Ovary (tissue), 7 donors: ENCODE measurements at regions not wholly inside any gene's neighbourhood (a gene's known extent, or its start where the extent isn't known, plus 50 kb on each side); places are given as distances from the start of the nearest gene placed in this dataset.

Experiments used
- DNase-seq, 5 donors: peaks; one replicate each; pipeline ENCODE4 v3.0.0-alpha.2; 2019 to 2020
- H3K27ac ChIP-seq, 2 donors: fragments of 200-600 bp; one replicate each; pipeline versions ENCODE4 v1.5.1 to v1.8.0; 2019 to 2022
- H3K27me3 ChIP-seq: fragments of 200-600 bp; one replicate; pipeline ENCODE4 v1.8.0; 2022
- H3K36me3 ChIP-seq: fragments of 200-600 bp; sonication (generic); one replicate; pipeline ENCODE4 v1.5.1; 2019
- H3K4me1 ChIP-seq: one replicate; pipeline ENCODE4 v1.8.1; 2013; ENCODE audit warnings: mild to moderate bottlenecking, moderate library complexity; ENCODE audit not compliant: insufficient read depth
- H3K4me3 ChIP-seq: fragments of 200-600 bp; sonication (generic); one replicate; pipeline ENCODE4 v1.5.1; 2017
- H3K9me3 ChIP-seq, 2 donors: fragments of 200-600 bp in 1 of 2; sonication (generic) in 1 of 2; one replicate each; pipeline versions ENCODE4 v1.5.1 to v1.8.1; 2013 to 2019; ENCODE audit warnings: mild to moderate bottlenecking in 1 of 2, moderate library complexity in 1 of 2
- EP300 ChIP-seq: sonication (generic); formaldehyde crosslinking; IDR thresholded peaks from one replicate; pipeline ENCODE4 v1.6.1; 2017; ENCODE audit warnings: antibody characterized with exemption
- POLR2A ChIP-seq: fragments of 450-650 bp; IDR thresholded peaks from one replicate; pipeline ENCODE4 v1.6.1; 2017; ENCODE audit warnings: antibody characterized with exemption, mild to moderate bottlenecking, moderate library complexity
- WGBS, 3 donors: extraction: QIAGEN DNeasy Blood & Tissue Kit in 1 of 3; methylation state at CpG; one replicate each; pipeline versions ENCODE4 v1.1.5 to v1.1.7; 2013 to 2017; 5-methylcytosine and 5-hydroxymethylcytosine counted together
- intact Hi-C, 4 donors: fragments of 100-400 bp; cut with DNase I; formaldehyde crosslinking; loops; one replicate each; pipeline versions ENCODE4 v1.11.0 to v1.15.1; 2022 to 2023
- TF ChIP-seq, protein P1 (sequence below), 3 donors: fragments of 450-650 bp in 2 of 3; fragments of 200-600 bp in 1 of 3; IDR thresholded peaks; one replicate each; pipeline versions ENCODE4 v1.5.1 to v1.8.0; 2016 to 2022; ENCODE audit warnings: antibody characterized with exemption in 3 of 3, mild to moderate bottlenecking in 1 of 3
- donor health status: DM: no; HTN: no; CAD: no; lungs with moderate emphysema.
- donor health status: DM: no; HTN: no; CAD: no.
- donor health status: Bipolar disorder and iron deficiency.
- donor health status: DM: no; HTN: no; CAD: no.
- donor health status: DM: yes; HTN: yes; CAD: no.

DNA sequence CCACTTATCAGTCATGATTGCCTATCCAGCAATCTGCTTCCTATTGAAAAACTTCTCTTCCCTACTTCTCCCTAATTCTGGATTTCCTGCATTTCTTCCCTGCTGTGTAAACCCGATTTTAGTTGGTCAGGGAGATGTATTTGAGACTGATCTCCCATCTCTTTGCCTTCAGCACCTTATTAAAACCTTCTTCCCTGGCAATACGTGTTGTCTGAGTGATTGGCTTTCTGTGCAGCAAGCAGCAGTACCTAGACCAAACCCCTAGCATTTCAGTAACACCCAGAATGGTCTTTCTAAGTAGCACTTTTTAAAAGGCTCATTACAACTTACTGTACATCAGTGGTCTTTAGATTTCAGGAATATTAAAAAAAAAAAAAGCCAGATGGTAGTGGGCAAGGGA lies 99.1 kb upstream of the PDE10A start:
- TF ChIP-seq POLR2A, result no peak
- TF ChIP-seq, protein P1, sequence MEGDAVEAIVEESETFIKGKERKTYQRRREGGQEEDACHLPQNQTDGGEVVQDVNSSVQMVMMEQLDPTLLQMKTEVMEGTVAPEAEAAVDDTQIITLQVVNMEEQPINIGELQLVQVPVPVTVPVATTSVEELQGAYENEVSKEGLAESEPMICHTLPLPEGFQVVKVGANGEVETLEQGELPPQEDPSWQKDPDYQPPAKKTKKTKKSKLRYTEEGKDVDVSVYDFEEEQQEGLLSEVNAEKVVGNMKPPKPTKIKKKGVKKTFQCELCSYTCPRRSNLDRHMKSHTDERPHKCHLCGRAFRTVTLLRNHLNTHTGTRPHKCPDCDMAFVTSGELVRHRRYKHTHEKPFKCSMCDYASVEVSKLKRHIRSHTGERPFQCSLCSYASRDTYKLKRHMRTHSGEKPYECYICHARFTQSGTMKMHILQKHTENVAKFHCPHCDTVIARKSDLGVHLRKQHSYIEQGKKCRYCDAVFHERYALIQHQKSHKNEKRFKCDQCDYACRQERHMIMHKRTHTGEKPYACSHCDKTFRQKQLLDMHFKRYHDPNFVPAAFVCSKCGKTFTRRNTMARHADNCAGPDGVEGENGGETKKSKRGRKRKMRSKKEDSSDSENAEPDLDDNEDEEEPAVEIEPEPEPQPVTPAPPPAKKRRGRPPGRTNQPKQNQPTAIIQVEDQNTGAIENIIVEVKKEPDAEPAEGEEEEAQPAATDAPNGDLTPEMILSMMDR (IDR thresholded peaks at IDR 0.05), result no peak
- TF ChIP-seq EP300, result no peak
- Histone ChIP-seq H3K4me1 (no peaks in the 10 kb centered on the region), H3K4me3 (no peak overlapping the region), H3K27ac (no peak overlapping the region), H3K9me3 (peaks cover 0 to 4% of the 10 kb centered on the region in 2 donors), H3K36me3 (no peaks in the 10 kb centered on the region), H3K27me3 (no peaks in the 10 kb centered on the region)
- WGBS, 3 donors, result 76 to 92% (median 88%) methylated on average over 2 of the region's 2 CpGs
- intact Hi-C loops, result no loop called here
- DNase-seq, result no peak

DNA sequence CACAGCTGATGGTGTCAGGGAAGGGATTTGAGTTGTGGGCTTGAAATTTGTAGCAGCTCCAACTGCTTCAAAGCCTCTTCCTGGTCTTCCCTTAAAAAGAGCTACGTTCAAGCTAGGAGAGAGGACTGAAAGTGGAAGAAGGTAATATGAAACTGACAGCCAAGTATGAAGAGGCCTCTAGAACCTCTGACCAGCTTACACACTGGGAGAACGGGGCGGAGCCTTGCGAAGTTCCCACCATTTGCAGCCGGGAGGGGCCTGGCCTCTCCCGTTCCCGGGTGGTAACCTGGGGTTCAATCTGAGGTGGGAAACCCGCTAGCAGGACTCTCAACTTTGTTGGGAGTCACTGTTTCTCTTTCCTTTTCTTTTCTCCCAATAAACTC lies 97.8 kb upstream of the PDE10A start:
- no peaks in the 10 kb centered on the region for H3K27me3 ChIP-seq
- H3K27ac ChIP-seq, result no peak overlapping the region
- TF ChIP-seq, protein P1 (IDR thresholded peaks at IDR 0.05), result no peak
- TF ChIP-seq EP300 (no peak), POLR2A (no peak)
- WGBS, 3 donors, result 85 to 92% (median 89%) methylated on average over 8 of the region's 8 CpGs
- no peaks in the 10 kb centered on the region for H3K4me1 ChIP-seq
- intact Hi-C loops, result no loop called here
- peaks cover 0 to 4% of the 10 kb centered on the region in 2 donors for H3K9me3 ChIP-seq
- DNase-seq, result no peak
- no peak overlapping the region for H3K4me3 ChIP-seq
- H3K36me3 ChIP-seq, result no peaks in the 10 kb centered on the region

DNA sequence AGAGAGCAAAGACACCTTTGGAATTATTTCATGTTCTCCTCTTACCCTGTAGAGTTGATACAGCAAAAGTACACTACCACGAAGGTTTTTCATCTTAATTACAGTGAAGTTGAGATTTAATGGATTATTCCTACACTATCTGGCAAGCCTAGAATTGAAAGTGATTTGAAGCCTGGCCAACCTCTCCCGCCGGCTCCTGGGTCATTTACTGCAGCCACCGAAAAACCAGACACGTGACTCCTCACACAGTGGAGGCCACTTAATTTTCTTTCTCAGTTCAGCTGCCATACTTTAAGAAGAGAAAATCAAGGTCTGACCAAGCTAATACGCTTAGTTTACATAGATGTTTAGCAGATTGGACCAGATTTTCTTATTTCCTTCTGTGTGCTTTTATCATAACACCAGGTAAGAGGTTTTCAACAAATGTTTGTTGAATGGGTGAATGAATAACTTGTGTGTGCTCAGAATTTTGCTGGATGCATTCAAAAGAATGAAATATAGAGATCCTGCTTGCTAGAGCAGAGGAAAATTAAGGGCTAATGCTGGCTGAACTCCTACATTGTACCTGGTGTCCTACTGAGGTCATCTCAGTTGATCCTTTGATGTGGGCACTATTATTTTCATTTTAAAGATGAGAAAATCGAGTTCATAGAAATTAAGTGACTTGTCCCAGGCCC lies 97.2 kb upstream of the PDE10A start:
- 66 to 83% (median 80%) methylated on average over 7 of the region's 7 CpGs for WGBS, 3 donors
- Histone ChIP-seq H3K4me3 (no peak overlapping the region), H3K36me3 (no peaks in the 10 kb centered on the region), H3K9me3 (peaks cover 0 to 4% of the 10 kb centered on the region in 2 donors), H3K27me3 (no peaks in the 10 kb centered on the region), H3K27ac (no peak overlapping the region), H3K4me1 (no peaks in the 10 kb centered on the region)
- DNase-seq, result no peak
- TF ChIP-seq POLR2A (no peak), EP300 (no peak)
- TF ChIP-seq, protein P1 (IDR thresholded peaks at IDR 0.05), result no peak
- intact Hi-C loops, result no loop called here

GRCh38 chr6:165758441-165758840 lies 95.4 kb upstream of the PDE10A start:
- no peak overlapping the region for H3K4me3 ChIP-seq
- intact Hi-C loops, result no loop called here
- no peaks in the 10 kb centered on the region for H3K4me1 ChIP-seq

More at GRCh38 chr6:165758441-165758840, 95.4 kb upstream of the PDE10A start:
- no peaks in the 10 kb centered on the region for H3K27me3 ChIP-seq
- no peak overlapping the region for H3K27ac ChIP-seq
- H3K36me3 ChIP-seq, result no peaks in the 10 kb centered on the region
- DNase-seq, result no peak
- TF ChIP-seq, protein P1 (IDR thresholded peaks at IDR 0.05), result no peak
- TF ChIP-seq EP300 (no peak), POLR2A (no peak)
- peaks cover 0 to 4% of the 10 kb centered on the region in 2 donors for H3K9me3 ChIP-seq
